Loucy (cell line): ENCODE measurements at regions not wholly inside any gene's neighbourhood (a gene's known extent, or its start where the extent isn't known, plus 50 kb on each side); places are given as distances from the start of the nearest gene placed in this dataset.
"Not testable (repeated sequence)": the region's sequence is repeated elsewhere in the genome, so short reads cannot be mapped to it uniquely, and the experiment has no call there.

Experiments
- H2AFZ ChIP-seq: fragments of 200-600 bp; sonication (generic); 2 replicates; pipeline ENCODE4 v1.6.0; 2016; ENCODE audit warnings: antibody characterized with exemption, mild to moderate bottlenecking, low read length, moderate library complexity
- H3F3A ChIP-seq: fragments of 200-600 bp; 2 replicates; pipeline ENCODE4 v1.6.0; 2016; ENCODE audit warnings: antibody characterized with exemption, low read depth, mild to moderate bottlenecking
- H3K27me3 ChIP-seq: fragments of 200-600 bp; sonication (generic); 2 replicates; pipeline ENCODE4 v1.6.1; 2014; ENCODE audit warnings: low read length, mild to moderate bottlenecking; ENCODE audit not compliant: insufficient read depth, poor library complexity, severe bottlenecking
- H3K36me3 ChIP-seq: fragments of 200-600 bp; sonication (generic); 2 replicates; pipeline ENCODE4 v1.6.1; 2016; ENCODE audit warnings: low read length; ENCODE audit not compliant: insufficient read depth
- H3K4me1 ChIP-seq: fragments of 200-600 bp; sonication (generic); 2 replicates; pipeline ENCODE4 v1.5.1; 2014; ENCODE audit warnings: low read length, mild to moderate bottlenecking; ENCODE audit not compliant: insufficient read depth, poor library complexity, severe bottlenecking
- H3K4me2 ChIP-seq: fragments of 200-600 bp; sonication (generic); 2 replicates; pipeline ENCODE4 v1.6.0; 2014; ENCODE audit warnings: antibody characterized with exemption, low read length, low read depth, mild to moderate bottlenecking; ENCODE audit not compliant: poor library complexity, severe bottlenecking
- H3K4me3 ChIP-seq: fragments of 200-600 bp; sonication (generic); 2 replicates; pipeline ENCODE4 v1.5.1; 2014; ENCODE audit warnings: low read length, mild to moderate bottlenecking, mixed read lengths; ENCODE audit not compliant: poor library complexity, severe bottlenecking
- H3K79me2 ChIP-seq: fragments of 200-600 bp; sonication (generic); 2 replicates; pipeline ENCODE4 v1.6.1; 2014; ENCODE audit warnings: low read length; ENCODE audit not compliant: insufficient read depth
- H3K9ac ChIP-seq: fragments of 200-600 bp; sonication (generic); 2 replicates; pipeline ENCODE4 v1.6.0; 2014; ENCODE audit warnings: mild to moderate bottlenecking, low read depth, low read length, moderate library complexity; ENCODE audit not compliant: poor library complexity, severe bottlenecking
- H3K9me2 ChIP-seq: fragments of 200-600 bp; sonication (generic); replicated peaks from 2 replicates; pipeline ENCODE4 v1.6.1; 2016; ENCODE audit warnings: low read depth, low read length, mixed read lengths
- H3K9me3 ChIP-seq: fragments of 200-600 bp; sonication (generic); 2 replicates; pipeline ENCODE4 v1.6.1; 2014; ENCODE audit warnings: mild to moderate bottlenecking, antibody characterized with exemption, low read length, low read depth; ENCODE audit not compliant: insufficient read depth
- H4K20me1 ChIP-seq: fragments of 200-600 bp; sonication (generic); 2 replicates; pipeline ENCODE4 v1.6.0; 2014; ENCODE audit warnings: antibody characterized with exemption, low read length, mild to moderate bottlenecking; ENCODE audit not compliant: insufficient read depth, poor library complexity, severe bottlenecking
- EZH2phosphoT487 ChIP-seq: fragments of 200-600 bp; IDR thresholded peaks from 2 replicates; pipeline ENCODE4 v1.6.1; 2018; ENCODE audit warnings: antibody characterized with exemption, mild to moderate bottlenecking, moderate library complexity, borderline replicate concordance
- TF ChIP-seq, protein P1 (sequence below): fragments of 200-600 bp; sonication (generic); conservative IDR thresholded peaks from 2 replicates; pipeline ENCODE4 v1.5.1; 2014; ENCODE audit warnings: mild to moderate bottlenecking, antibody characterized with exemption, low read length

DNA sequence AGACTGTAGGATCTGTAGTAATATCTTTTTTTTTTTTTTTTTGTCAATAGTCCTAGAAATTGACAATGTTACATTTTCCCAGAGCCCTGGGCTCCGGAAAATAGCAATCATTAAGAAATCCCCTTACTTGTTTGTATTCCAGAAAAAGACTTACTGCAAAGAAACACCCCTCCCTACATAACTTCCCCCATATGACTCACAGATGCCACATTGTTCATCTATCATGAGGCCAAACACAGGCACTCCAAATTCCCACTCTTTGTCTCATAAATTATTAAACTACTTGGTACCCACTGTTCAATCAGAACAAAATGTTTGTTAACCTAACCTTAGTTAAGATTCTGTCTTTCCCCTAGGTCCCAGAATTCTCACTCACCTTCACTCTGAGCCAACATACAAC is 53.5 kb downstream of the TEX51 start:
- Histone ChIP-seq H3K9me3 (no peaks in the 10 kb centered on the region), H3K36me3 (no peaks in the 10 kb centered on the region), H3K9me2 (no peaks in the 10 kb centered on the region), H3K79me2 (no peaks in the 10 kb centered on the region), H3K4me2 (no peak overlapping the region), H3K9ac (no peak overlapping the region), H3K4me1 (no peaks in the 10 kb centered on the region), H3K4me3 (no peak overlapping the region), H3K27me3 (no peaks in the 10 kb centered on the region), H2AFZ (no peak overlapping the region), H4K20me1 (no peaks in the 10 kb centered on the region), H3F3A (no peaks in the 10 kb centered on the region)
- no peak for TF ChIP-seq EZH2phosphoT487
- TF ChIP-seq, protein P1, sequence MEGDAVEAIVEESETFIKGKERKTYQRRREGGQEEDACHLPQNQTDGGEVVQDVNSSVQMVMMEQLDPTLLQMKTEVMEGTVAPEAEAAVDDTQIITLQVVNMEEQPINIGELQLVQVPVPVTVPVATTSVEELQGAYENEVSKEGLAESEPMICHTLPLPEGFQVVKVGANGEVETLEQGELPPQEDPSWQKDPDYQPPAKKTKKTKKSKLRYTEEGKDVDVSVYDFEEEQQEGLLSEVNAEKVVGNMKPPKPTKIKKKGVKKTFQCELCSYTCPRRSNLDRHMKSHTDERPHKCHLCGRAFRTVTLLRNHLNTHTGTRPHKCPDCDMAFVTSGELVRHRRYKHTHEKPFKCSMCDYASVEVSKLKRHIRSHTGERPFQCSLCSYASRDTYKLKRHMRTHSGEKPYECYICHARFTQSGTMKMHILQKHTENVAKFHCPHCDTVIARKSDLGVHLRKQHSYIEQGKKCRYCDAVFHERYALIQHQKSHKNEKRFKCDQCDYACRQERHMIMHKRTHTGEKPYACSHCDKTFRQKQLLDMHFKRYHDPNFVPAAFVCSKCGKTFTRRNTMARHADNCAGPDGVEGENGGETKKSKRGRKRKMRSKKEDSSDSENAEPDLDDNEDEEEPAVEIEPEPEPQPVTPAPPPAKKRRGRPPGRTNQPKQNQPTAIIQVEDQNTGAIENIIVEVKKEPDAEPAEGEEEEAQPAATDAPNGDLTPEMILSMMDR = no peak

DNA sequence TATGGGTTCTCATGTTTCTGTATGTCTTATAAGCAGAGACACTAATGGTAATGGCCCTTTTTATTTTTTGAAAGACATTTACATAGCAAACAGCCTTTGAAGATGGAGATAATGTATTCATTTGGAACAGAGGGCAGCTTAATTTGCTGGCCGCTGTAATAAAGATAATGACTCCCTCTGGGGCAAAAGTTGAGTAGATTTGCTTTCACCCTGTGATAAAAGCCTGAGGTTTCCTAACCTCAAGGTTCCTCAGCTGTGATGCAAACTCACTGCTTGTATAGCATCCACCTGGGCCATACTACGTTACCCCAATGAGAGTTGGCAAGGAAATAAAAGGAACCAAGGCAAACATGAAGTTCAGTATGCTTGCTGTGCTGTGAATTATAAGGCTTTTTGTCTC is 54.8 kb downstream of the TEX51 start:
- Histone ChIP-seq H3K36me3 (no peaks in the 10 kb centered on the region), H3K79me2 (no peaks in the 10 kb centered on the region), H3K4me1 (no peaks in the 10 kb centered on the region), H4K20me1 (no peaks in the 10 kb centered on the region), H2AFZ (no peak overlapping the region), H3F3A (no peaks in the 10 kb centered on the region), H3K27me3 (no peaks in the 10 kb centered on the region), H3K9me2 (no peaks in the 10 kb centered on the region), H3K9me3 (no peaks in the 10 kb centered on the region), H3K4me3 (no peak overlapping the region), H3K4me2 (no peak overlapping the region), H3K9ac (no peak overlapping the region)
- TF ChIP-seq, protein P1 = no peak
- TF ChIP-seq EZH2phosphoT487 = no peak

DNA sequence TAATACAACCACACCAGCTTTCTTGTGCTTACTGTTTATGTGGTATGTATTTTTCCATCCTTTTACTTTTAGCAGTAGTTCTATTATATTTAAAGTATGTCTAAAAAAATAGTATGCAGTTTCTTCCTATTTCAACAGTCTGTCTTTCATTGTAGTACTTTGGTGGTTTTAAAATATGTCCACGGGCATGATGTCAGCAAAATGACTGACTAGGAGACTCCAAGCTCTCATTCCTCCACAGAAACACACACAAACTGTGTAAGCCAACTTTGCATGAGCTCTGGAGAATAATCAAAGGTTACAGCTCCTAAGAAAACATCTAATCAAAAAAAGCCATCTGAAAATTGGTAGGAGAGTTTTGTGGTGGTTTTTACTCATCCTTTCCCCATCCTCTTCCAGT is 56.1 kb downstream of the TEX51 start:
- no peak overlapping the region for H3K4me2 ChIP-seq
- H2AFZ ChIP-seq = no peak overlapping the region
- no peaks in the 10 kb centered on the region for H3K9me3 ChIP-seq
- TF ChIP-seq, protein P1 = no peak
- no peak for TF ChIP-seq EZH2phosphoT487
- H4K20me1 ChIP-seq = no peaks in the 10 kb centered on the region
- no peaks in the 10 kb centered on the region for H3K9me2 ChIP-seq
- no peaks in the 10 kb centered on the region for H3F3A ChIP-seq
- H3K9ac ChIP-seq = no peak overlapping the region
- no peak overlapping the region for H3K4me3 ChIP-seq
- no peaks in the 10 kb centered on the region for H3K27me3 ChIP-seq
- no peaks in the 10 kb centered on the region for H3K79me2 ChIP-seq
- H3K4me1 ChIP-seq = no peaks in the 10 kb centered on the region
- no peaks in the 10 kb centered on the region for H3K36me3 ChIP-seq

DNA sequence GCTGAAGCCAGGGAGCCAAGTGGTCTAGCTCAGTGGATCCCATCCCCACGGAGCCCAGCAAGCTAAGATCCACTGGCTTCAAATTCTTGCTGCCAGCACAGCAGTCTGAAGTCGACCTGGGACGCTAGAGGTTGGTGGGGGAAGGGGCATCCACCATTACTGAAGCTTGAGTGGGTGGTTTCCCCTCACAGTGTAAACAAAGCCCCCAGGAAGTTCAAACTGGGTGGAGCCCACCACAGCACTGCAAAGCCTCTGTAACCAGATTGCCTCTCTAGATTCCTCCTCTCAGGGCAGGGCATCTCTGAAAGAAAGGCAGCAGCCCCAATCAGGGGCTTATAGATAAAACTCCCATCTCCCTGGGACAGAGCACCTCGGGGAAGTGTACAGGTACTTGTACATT is 58.1 kb downstream of the TEX51 start:
- H2AFZ ChIP-seq, H3K9ac ChIP-seq, H4K20me1 ChIP-seq, H3K4me2 ChIP-seq, H3K4me3 ChIP-seq, H3K79me2 ChIP-seq, H3K9me2 ChIP-seq, H3K9me3 ChIP-seq, H3K36me3 ChIP-seq, H3F3A ChIP-seq, H3K27me3 ChIP-seq, H3K4me1 ChIP-seq: not testable (repeated sequence)
